SK-N-SH treated with all-trans-retinoic acid at 6 μM for 48 hours (cell line): ENCODE measurements at regions not wholly inside any gene's neighbourhood (a gene's known extent, or its start where the extent isn't known, plus 50 kb on each side); places are given as distances from the start of the nearest gene placed in this dataset.

Experiments used
- ATAC-seq: fragments of 200-7000 bp; cut with Tn5 transposase; 3 replicates; pipeline ENCODE4 v1.9.1; 2020; ENCODE audit warnings: mild to moderate bottlenecking, moderate library complexity
- ARNTL ChIP-seq: fragments of 450-650 bp; formaldehyde crosslinking; IDR thresholded peaks from 2 replicates; pipeline ENCODE4 v1.5.0; 2020; ENCODE audit warnings: low read depth, mild to moderate bottlenecking, moderate library complexity, borderline replicate concordance
- BACH2 ChIP-seq: fragments of 250-450 bp; sonication (Bioruptor Pico); IDR thresholded peaks from 2 replicates; pipeline ENCODE4 v1.9.0; 2021; ENCODE audit warnings: mild to moderate bottlenecking, borderline replicate concordance
- CSDC2 ChIP-seq: fragments of 250-450 bp; sonication (Bioruptor Pico); IDR thresholded peaks from 2 replicates; pipeline ENCODE4 v1.5.0; 2020; ENCODE audit warnings: mild to moderate bottlenecking, moderate library complexity
- ESRRG ChIP-seq: fragments of 250-450 bp; sonication (Bioruptor Pico); IDR thresholded peaks from 2 replicates; pipeline ENCODE4 v1.6.1; 2021; ENCODE audit warnings: mild to moderate bottlenecking
- GLIS3 ChIP-seq: fragments of 250-450 bp; sonication (Bioruptor Pico); IDR thresholded peaks from 2 replicates; pipeline ENCODE4 v1.5.0; 2020; ENCODE audit warnings: mild to moderate bottlenecking, moderate library complexity
- ISL1 ChIP-seq: fragments of 250-450 bp; sonication (Bioruptor Pico); IDR thresholded peaks from 2 replicates; pipeline ENCODE4 v2.1.2; 2022; ENCODE audit warnings: mild to moderate bottlenecking, moderate library complexity
- OSR1 ChIP-seq: fragments of 250-450 bp; sonication (Bioruptor Pico); IDR thresholded peaks from 2 replicates; pipeline ENCODE4 v1.8.0; 2022; ENCODE audit warnings: moderate library complexity, mild to moderate bottlenecking, inconsistent platforms
- PPARA ChIP-seq: fragments of 250-450 bp; sonication (Bioruptor Pico); IDR thresholded peaks from 2 replicates; pipeline ENCODE4 v1.5.0; 2020; ENCODE audit warnings: mild to moderate bottlenecking, borderline replicate concordance
- RARB ChIP-seq: fragments of 250-450 bp; sonication (Bioruptor Pico); IDR thresholded peaks from 2 replicates; pipeline ENCODE4 v1.8.0; 2021; ENCODE audit warnings: mild to moderate bottlenecking, moderate library complexity
- SNAI2 ChIP-seq: fragments of 250-450 bp; sonication (Bioruptor Pico); IDR thresholded peaks from 2 replicates; pipeline ENCODE4 v1.5.0; 2020; ENCODE audit warnings: mild to moderate bottlenecking, moderate library complexity
- TOX ChIP-seq: fragments of 250-450 bp; sonication (Bioruptor Pico); IDR thresholded peaks from 2 replicates; pipeline ENCODE4 v1.8.0; 2021; ENCODE audit warnings: mild to moderate bottlenecking, moderate library complexity, borderline replicate concordance
- ZC3H10 ChIP-seq: fragments of 250-450 bp; sonication (Bioruptor Pico); IDR thresholded peaks from 2 replicates; pipeline ENCODE4 v1.5.1; 2021; ENCODE audit warnings: mild to moderate bottlenecking, moderate library complexity
- ZFP3 ChIP-seq: fragments of 250-450 bp; sonication (Bioruptor Pico); IDR thresholded peaks from 2 replicates; pipeline ENCODE4 v1.5.0; 2020; ENCODE audit warnings: mild to moderate bottlenecking, moderate library complexity
- ZFP30 ChIP-seq: fragments of 450-650 bp; formaldehyde crosslinking; IDR thresholded peaks from 2 replicates; pipeline ENCODE4 v1.5.0; 2022; ENCODE audit warnings: mild to moderate bottlenecking, moderate library complexity
- ZNF565 ChIP-seq: fragments of 450-650 bp; formaldehyde crosslinking; conservative IDR thresholded peaks from 2 replicates; pipeline ENCODE4 v1.5.0; 2020; ENCODE audit warnings: low read depth, mild to moderate bottlenecking, moderate library complexity
- ZNF70 ChIP-seq: fragments of 450-650 bp; formaldehyde crosslinking; IDR thresholded peaks from 2 replicates; pipeline ENCODE4 v1.5.0; 2020; ENCODE audit warnings: mild to moderate bottlenecking, moderate library complexity
- ZNF8 ChIP-seq: fragments of 450-650 bp; formaldehyde crosslinking; IDR thresholded peaks from 2 replicates; pipeline ENCODE4 v1.5.0; 2020; ENCODE audit warnings: mild to moderate bottlenecking, moderate library complexity
- TF ChIP-seq, protein P1 (sequence below): fragments of 250-450 bp; sonication (Bioruptor Pico); IDR thresholded peaks from 2 replicates; pipeline ENCODE4 v1.5.1; 2020; ENCODE audit warnings: low read depth, mild to moderate bottlenecking, moderate library complexity
- TF ChIP-seq, protein P2 (sequence below): fragments of 250-450 bp; sonication (Bioruptor Pico); IDR thresholded peaks from 2 replicates; pipeline ENCODE4 v1.8.0; 2021; ENCODE audit warnings: low read depth, mild to moderate bottlenecking, moderate library complexity, borderline replicate concordance
- TF ChIP-seq, protein P3 (sequence below): fragments of 250-450 bp; sonication (Bioruptor Pico); IDR thresholded peaks from 2 replicates; pipeline ENCODE4 v1.8.0; 2020; ENCODE audit warnings: mild to moderate bottlenecking, moderate library complexity, borderline replicate concordance
- TF ChIP-seq, protein P4 (sequence below): fragments of 250-450 bp; sonication (Bioruptor Pico); IDR thresholded peaks from 2 replicates; pipeline ENCODE4 v1.5.1; 2021; ENCODE audit warnings: mild to moderate bottlenecking, moderate library complexity
- TF ChIP-seq, protein P5 (sequence below): fragments of 250-450 bp; sonication (Bioruptor Pico); IDR thresholded peaks from 2 replicates; pipeline ENCODE4 v1.5.0; 2020; ENCODE audit warnings: mild to moderate bottlenecking, moderate library complexity

DNA sequence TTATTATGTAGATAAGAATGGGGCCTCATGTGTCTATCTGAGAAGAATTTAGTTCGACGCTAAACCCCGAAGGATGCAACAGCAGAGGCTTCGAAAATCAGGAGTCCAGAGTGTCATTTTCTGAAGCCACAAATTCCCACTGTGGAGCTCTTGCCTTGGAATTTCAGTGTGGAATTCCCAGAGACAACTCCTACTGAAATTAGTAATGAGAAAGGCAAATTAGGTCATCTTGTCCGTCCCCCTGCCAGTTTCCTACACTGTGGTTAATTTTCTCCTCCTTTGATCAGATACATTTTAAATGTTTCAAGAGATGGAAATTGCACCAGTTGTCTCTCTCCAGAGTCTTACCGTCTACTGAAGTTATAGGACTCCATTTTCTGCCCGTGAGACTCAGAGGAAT lies 633.6 kb downstream of the BNC2 start:
- TF ChIP-seq, protein P1, sequence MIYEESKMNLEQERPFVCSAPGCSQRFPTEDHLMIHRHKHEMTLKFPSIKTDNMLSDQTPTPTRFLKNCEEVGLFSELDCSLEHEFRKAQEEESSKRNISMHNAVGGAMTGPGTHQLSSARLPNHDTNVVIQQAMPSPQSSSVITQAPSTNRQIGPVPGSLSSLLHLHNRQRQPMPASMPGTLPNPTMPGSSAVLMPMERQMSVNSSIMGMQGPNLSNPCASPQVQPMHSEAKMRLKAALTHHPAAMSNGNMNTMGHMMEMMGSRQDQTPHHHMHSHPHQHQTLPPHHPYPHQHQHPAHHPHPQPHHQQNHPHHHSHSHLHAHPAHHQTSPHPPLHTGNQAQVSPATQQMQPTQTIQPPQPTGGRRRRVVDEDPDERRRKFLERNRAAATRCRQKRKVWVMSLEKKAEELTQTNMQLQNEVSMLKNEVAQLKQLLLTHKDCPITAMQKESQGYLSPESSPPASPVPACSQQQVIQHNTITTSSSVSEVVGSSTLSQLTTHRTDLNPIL: no peak
- TF ChIP-seq ZNF8 (no peak), RARB (CRISPR knock-in tag) (no peak), ZNF70 (no peak), OSR1 (no peak), ZFP30 (CRISPR knock-in tag) (no peak), SNAI2 (CRISPR knock-in tag) (no peak), TOX (CRISPR knock-in tag) (no peak)
- ATAC-seq: no peak

DNA sequence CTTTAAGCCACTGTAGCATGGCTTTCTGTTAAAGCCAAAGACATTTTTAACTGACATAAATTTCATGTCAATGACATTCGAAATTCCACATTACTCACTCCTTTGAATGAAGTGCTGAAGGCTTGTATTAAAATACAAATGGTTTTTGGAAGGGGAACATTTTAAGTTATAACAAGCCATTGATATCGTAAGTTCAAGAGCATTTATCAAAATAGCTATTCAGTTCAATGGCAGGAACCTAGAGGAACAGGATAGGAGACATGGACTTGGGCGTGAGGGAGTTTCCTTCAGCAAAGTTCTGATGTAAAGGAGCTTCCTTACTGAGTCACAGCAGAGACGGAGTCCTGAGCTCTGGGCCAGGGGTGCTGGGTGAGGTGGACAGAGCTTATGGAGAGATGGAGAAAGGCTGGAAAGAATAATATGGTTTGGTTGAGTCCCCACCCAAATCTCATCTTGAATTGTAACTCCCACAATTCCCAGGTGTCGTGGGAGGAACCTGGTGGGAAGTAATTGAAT lies 631.8 kb downstream of the BNC2 start:
- TF ChIP-seq BACH2 (no peak), OSR1 (no peak), CSDC2 (CRISPR knock-in tag) (no peak), ESRRG (CRISPR knock-in tag) (no peak), ARNTL (CRISPR knock-in tag) (no peak), ZC3H10 (CRISPR knock-in tag) (no peak), SNAI2 (CRISPR knock-in tag) (no peak), ZFP30 (CRISPR knock-in tag) (no peak), ZNF8 (no peak), RARB (CRISPR knock-in tag) (no peak), ISL1 (no peak), TOX (CRISPR knock-in tag) (no peak), GLIS3 (CRISPR knock-in tag) (no peak), PPARA (CRISPR knock-in tag) (no peak), ZNF70 (no peak)
- TF ChIP-seq, protein P1: no peak
- TF ChIP-seq, protein P2, sequence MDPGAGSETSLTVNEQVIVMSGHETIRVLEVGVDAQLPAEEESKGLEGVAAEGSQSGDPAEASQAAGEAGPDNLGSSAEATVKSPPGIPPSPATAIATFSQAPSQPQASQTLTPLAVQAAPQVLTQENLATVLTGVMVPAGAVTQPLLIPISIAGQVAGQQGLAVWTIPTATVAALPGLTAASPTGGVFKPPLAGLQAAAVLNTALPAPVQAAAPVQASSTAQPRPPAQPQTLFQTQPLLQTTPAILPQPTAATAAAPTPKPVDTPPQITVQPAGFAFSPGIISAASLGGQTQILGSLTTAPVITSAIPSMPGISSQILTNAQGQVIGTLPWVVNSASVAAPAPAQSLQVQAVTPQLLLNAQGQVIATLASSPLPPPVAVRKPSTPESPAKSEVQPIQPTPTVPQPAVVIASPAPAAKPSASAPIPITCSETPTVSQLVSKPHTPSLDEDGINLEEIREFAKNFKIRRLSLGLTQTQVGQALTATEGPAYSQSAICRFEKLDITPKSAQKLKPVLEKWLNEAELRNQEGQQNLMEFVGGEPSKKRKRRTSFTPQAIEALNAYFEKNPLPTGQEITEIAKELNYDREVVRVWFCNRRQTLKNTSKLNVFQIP (CRISPR knock-in tag): no peak
- TF ChIP-seq, protein P3, sequence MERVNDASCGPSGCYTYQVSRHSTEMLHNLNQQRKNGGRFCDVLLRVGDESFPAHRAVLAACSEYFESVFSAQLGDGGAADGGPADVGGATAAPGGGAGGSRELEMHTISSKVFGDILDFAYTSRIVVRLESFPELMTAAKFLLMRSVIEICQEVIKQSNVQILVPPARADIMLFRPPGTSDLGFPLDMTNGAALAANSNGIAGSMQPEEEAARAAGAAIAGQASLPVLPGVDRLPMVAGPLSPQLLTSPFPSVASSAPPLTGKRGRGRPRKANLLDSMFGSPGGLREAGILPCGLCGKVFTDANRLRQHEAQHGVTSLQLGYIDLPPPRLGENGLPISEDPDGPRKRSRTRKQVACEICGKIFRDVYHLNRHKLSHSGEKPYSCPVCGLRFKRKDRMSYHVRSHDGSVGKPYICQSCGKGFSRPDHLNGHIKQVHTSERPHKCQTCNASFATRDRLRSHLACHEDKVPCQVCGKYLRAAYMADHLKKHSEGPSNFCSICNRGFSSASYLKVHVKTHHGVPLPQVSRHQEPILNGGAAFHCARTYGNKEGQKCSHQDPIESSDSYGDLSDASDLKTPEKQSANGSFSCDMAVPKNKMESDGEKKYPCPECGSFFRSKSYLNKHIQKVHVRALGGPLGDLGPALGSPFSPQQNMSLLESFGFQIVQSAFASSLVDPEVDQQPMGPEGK (CRISPR knock-in tag): no peak
- TF ChIP-seq, protein P4, sequence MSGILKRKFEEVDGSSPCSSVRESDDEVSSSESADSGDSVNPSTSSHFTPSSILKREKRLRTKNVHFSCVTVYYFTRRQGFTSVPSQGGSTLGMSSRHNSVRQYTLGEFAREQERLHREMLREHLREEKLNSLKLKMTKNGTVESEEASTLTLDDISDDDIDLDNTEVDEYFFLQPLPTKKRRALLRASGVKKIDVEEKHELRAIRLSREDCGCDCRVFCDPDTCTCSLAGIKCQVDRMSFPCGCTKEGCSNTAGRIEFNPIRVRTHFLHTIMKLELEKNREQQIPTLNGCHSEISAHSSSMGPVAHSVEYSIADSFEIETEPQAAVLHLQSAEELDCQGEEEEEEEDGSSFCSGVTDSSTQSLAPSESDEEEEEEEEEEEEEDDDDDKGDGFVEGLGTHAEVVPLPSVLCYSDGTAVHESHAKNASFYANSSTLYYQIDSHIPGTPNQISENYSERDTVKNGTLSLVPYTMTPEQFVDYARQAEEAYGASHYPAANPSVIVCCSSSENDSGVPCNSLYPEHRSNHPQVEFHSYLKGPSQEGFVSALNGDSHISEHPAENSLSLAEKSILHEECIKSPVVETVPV (CRISPR knock-in tag): no peak
- TF ChIP-seq, protein P5, sequence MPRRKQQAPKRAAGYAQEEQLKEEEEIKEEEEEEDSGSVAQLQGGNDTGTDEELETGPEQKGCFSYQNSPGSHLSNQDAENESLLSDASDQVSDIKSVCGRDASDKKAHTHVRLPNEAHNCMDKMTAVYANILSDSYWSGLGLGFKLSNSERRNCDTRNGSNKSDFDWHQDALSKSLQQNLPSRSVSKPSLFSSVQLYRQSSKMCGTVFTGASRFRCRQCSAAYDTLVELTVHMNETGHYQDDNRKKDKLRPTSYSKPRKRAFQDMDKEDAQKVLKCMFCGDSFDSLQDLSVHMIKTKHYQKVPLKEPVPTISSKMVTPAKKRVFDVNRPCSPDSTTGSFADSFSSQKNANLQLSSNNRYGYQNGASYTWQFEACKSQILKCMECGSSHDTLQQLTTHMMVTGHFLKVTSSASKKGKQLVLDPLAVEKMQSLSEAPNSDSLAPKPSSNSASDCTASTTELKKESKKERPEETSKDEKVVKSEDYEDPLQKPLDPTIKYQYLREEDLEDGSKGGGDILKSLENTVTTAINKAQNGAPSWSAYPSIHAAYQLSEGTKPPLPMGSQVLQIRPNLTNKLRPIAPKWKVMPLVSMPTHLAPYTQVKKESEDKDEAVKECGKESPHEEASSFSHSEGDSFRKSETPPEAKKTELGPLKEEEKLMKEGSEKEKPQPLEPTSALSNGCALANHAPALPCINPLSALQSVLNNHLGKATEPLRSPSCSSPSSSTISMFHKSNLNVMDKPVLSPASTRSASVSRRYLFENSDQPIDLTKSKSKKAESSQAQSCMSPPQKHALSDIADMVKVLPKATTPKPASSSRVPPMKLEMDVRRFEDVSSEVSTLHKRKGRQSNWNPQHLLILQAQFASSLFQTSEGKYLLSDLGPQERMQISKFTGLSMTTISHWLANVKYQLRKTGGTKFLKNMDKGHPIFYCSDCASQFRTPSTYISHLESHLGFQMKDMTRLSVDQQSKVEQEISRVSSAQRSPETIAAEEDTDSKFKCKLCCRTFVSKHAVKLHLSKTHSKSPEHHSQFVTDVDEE (CRISPR knock-in tag): no peak
- ATAC-seq: no peak

DNA sequence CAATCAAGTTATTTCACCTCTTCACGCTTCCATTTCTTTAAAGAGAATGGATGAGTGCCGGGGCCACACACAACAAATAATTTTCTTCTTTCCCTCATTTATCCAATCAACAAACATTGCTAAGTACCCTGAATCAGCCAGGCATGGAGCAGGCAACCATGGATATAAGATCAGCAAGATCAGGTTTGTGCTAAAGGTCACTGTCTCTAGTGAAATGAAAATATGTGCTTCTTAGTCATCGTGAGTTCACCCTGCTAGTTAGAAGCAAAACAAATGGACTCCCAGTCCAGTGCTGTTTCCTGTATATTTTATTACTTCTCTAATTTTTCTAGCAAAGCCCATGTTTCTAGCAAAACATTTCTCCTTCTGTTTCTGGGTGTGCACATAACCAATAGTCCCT lies 629.2 kb downstream of the BNC2 start:
- ATAC-seq: peak; percentile 49; the same call in 2 of the 3 replicates
- TF ChIP-seq ZFP30 (CRISPR knock-in tag) (no peak), ZNF565 (CRISPR knock-in tag) (no peak), BACH2 (no peak), RARB (CRISPR knock-in tag) (no peak), CSDC2 (CRISPR knock-in tag) (no peak), ZFP3 (CRISPR knock-in tag) (no peak), OSR1 (no peak), SNAI2 (CRISPR knock-in tag) (no peak), ESRRG (CRISPR knock-in tag) (no peak)
- TF ChIP-seq, protein P4 (CRISPR knock-in tag): no peak
